Tibial nerve (tissue), 4 donors: ENCODE measurements at regions not wholly inside any gene's neighbourhood (a gene's known extent, or its start where the extent isn't known, plus 50 kb on each side); places are given as distances from the start of the nearest gene placed in this dataset.

Experiments used
- CTCF ChIP-seq, 5 experiments: fragments of 200-600 bp in 3 of 5; fragments of 450-650 bp in 2 of 5; sonication (generic) in 3 of 5; IDR thresholded peaks; one replicate each; pipeline ENCODE4 v1.5.1; 2016 to 2019; ENCODE audit warnings: antibody characterized with exemption in 5 of 5, mild to moderate bottlenecking in 3 of 5, moderate library complexity in 2 of 5
- EP300 ChIP-seq, 2 donors: sonication (generic); formaldehyde crosslinking; IDR thresholded peaks; one replicate each; pipeline ENCODE4 v1.6.1; 2017; ENCODE audit warnings: antibody characterized with exemption in 2 of 2, mild to moderate bottlenecking in 1 of 2
- POLR2A ChIP-seq, 2 donors: fragments of 450-650 bp; IDR thresholded peaks; one replicate each; pipeline ENCODE4 v1.6.1; 2017; ENCODE audit warnings: antibody characterized with exemption in 2 of 2, mild to moderate bottlenecking in 2 of 2, moderate library complexity in 2 of 2

GRCh38 chr7:9822458-9823290, 1151.0 kb upstream of the PHF14 start:
- TF ChIP-seq CTCF (IDR thresholded peaks at IDR 0.05) = no peak
- TF ChIP-seq POLR2A (IDR thresholded peaks at IDR 0.05) = no peak
- no peak for TF ChIP-seq EP300 (IDR thresholded peaks at IDR 0.05)
